IPS-20b (cell line): ENCODE measurements at regions not wholly inside any gene's neighbourhood (a gene's known extent, or its start where the extent isn't known, plus 50 kb on each side); places are given as distances from the start of the nearest gene placed in this dataset.

Experiments used
- H3K27ac ChIP-seq: one replicate; pipeline ENCODE4 v1.5.1; 2013; ENCODE audit warnings: low read length
- H3K27me3 ChIP-seq: 2 replicates; pipeline ENCODE4 v1.6.1; 2013; ENCODE audit warnings: mild to moderate bottlenecking, low read length, inconsistent platforms; ENCODE audit not compliant: insufficient read depth
- H3K36me3 ChIP-seq: 2 replicates; pipeline ENCODE4 v1.6.1; 2013; ENCODE audit warnings: low read depth, mild to moderate bottlenecking, inconsistent platforms, low read length, moderate library complexity; ENCODE audit not compliant: insufficient read depth
- H3K4me1 ChIP-seq: 2 replicates; pipeline ENCODE4 v1.6.1; 2013; ENCODE audit warnings: mild to moderate bottlenecking, control low read depth, inconsistent platforms, low read length, moderate library complexity; ENCODE audit not compliant: insufficient read depth
- H3K4me3 ChIP-seq: 2 replicates; pipeline ENCODE4 v1.5.1; 2013; ENCODE audit warnings: mild to moderate bottlenecking, low read length, inconsistent platforms
- H3K9ac ChIP-seq: 2 replicates; pipeline ENCODE4 v1.6.1; 2013; ENCODE audit warnings: low read depth, mild to moderate bottlenecking, inconsistent platforms, low read length, moderate library complexity
- H3K9me3 ChIP-seq: 2 replicates; pipeline ENCODE4 v1.6.1; 2013; ENCODE audit warnings: mild to moderate bottlenecking, low read depth, low read length, inconsistent platforms; ENCODE audit not compliant: insufficient read depth

GRCh38 chr3:7957024-7957423 is 544.6 kb upstream of the LMCD1 start:
- no peak overlapping the region for H3K4me3 ChIP-seq
- H3K27me3 ChIP-seq = no peaks in the 10 kb centered on the region
- no peaks in the 10 kb centered on the region for H3K36me3 ChIP-seq
- H3K9ac ChIP-seq = no peak overlapping the region
- H3K4me1 ChIP-seq = peaks cover 30% of the 10 kb centered on the region
- no peak overlapping the region for H3K27ac ChIP-seq
- peaks cover 3% of the 10 kb centered on the region; the same call in 1 of the 2 replicates for H3K9me3 ChIP-seq

- peaks cover 3% of the 10 kb centered on the region; the same call in 1 of the 2 replicates for H3K9me3 ChIP-seq
- H3K4me1 ChIP-seq = peaks cover 21% of the 10 kb centered on the region
- no peaks in the 10 kb centered on the region for H3K36me3 ChIP-seq
- no peak overlapping the region for H3K9ac ChIP-seq
- H3K4me3 ChIP-seq = no peak overlapping the region
- no peak overlapping the region for H3K27ac ChIP-seq
- H3K27me3 ChIP-seq = no peaks in the 10 kb centered on the region
Observed at GRCh38 chr3:7959094-7959493, 542.5 kb upstream of the LMCD1 start.

GRCh38 chr3:7960601-7961000 is 541.0 kb upstream of the LMCD1 start:
- Histone ChIP-seq H3K9me3 (peaks cover 3% of the 10 kb centered on the region; the same call in 1 of the 2 replicates), H3K9ac (no peak overlapping the region), H3K36me3 (no peaks in the 10 kb centered on the region), H3K4me1 (peaks cover 7% of the 10 kb centered on the region; the same call in 1 of the 2 replicates), H3K27ac (no peak overlapping the region), H3K27me3 (no peaks in the 10 kb centered on the region), H3K4me3 (no peak overlapping the region)

GRCh38 chr3:7962301-7962700 is 539.3 kb upstream of the LMCD1 start:
- H3K27me3 ChIP-seq = no peaks in the 10 kb centered on the region
- H3K9ac ChIP-seq = no peak overlapping the region
- peaks cover 3% of the 10 kb centered on the region; the same call in 1 of the 2 replicates for H3K9me3 ChIP-seq
- H3K4me3 ChIP-seq = no peak overlapping the region
- H3K4me1 ChIP-seq = no peaks in the 10 kb centered on the region
- no peak overlapping the region for H3K27ac ChIP-seq
- no peaks in the 10 kb centered on the region for H3K36me3 ChIP-seq

- H3K9ac ChIP-seq = no peak overlapping the region
- no peaks in the 10 kb centered on the region for H3K4me1 ChIP-seq
- peaks cover 3% of the 10 kb centered on the region; the same call in 1 of the 2 replicates for H3K9me3 ChIP-seq
- H3K27me3 ChIP-seq = no peaks in the 10 kb centered on the region
- no peaks in the 10 kb centered on the region for H3K36me3 ChIP-seq
- H3K27ac ChIP-seq = no peak overlapping the region
- H3K4me3 ChIP-seq = no peak overlapping the region
Observed at GRCh38 chr3:7964899-7965298, 536.7 kb upstream of the LMCD1 start.

DNA sequence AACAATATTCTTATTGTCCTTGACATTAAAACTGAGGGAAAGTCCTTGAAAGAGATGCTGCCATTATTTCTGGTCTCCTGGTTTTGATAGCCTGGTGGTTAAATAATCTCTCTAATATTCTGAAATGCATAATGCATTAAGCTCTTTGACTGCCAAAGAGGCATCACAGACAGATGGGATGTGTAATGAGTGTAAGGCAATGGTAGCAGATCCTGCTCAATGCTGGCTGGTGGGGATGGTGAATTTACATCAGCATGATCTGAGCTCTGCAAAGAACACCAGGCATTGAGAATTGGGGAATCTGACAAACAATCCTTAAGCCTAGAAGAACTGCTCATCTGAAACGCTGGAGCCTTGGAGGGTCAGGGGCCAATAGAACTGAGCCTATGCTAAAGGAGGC is 528.6 kb upstream of the LMCD1 start:
- no peak overlapping the region for H3K9ac ChIP-seq
- H3K36me3 ChIP-seq = no peaks in the 10 kb centered on the region
- H3K27ac ChIP-seq = no peak overlapping the region
- no peaks in the 10 kb centered on the region for H3K4me1 ChIP-seq
- no peaks in the 10 kb centered on the region for H3K27me3 ChIP-seq
- no peaks in the 10 kb centered on the region for H3K9me3 ChIP-seq
- no peak overlapping the region for H3K4me3 ChIP-seq

GRCh38 chr3:7977245-7978086 is 524.2 kb upstream of the LMCD1 start:
- no peaks in the 10 kb centered on the region for H3K36me3 ChIP-seq
- no peaks in the 10 kb centered on the region for H3K9me3 ChIP-seq
- H3K27me3 ChIP-seq = no peaks in the 10 kb centered on the region
- no peak overlapping the region for H3K9ac ChIP-seq
- no peak overlapping the region for H3K27ac ChIP-seq
- H3K4me3 ChIP-seq = no peak overlapping the region
- no peaks in the 10 kb centered on the region for H3K4me1 ChIP-seq

GRCh38 chr3:7978087-7978422 is 523.6 kb upstream of the LMCD1 start:
- Histone ChIP-seq H3K27ac (no peak overlapping the region), H3K4me1 (no peaks in the 10 kb centered on the region), H3K36me3 (no peaks in the 10 kb centered on the region), H3K4me3 (no peak overlapping the region), H3K27me3 (no peaks in the 10 kb centered on the region), H3K9me3 (no peaks in the 10 kb centered on the region), H3K9ac (no peak overlapping the region)

- H3K36me3 ChIP-seq = no peaks in the 10 kb centered on the region
- H3K4me3 ChIP-seq = no peak overlapping the region
- H3K9ac ChIP-seq = no peak overlapping the region
- H3K9me3 ChIP-seq = no peaks in the 10 kb centered on the region
- H3K27me3 ChIP-seq = no peaks in the 10 kb centered on the region
- H3K27ac ChIP-seq = no peak overlapping the region
- H3K4me1 ChIP-seq = no peaks in the 10 kb centered on the region
Observed at GRCh38 chr3:7982126-7982525, 519.5 kb upstream of the LMCD1 start.

DNA sequence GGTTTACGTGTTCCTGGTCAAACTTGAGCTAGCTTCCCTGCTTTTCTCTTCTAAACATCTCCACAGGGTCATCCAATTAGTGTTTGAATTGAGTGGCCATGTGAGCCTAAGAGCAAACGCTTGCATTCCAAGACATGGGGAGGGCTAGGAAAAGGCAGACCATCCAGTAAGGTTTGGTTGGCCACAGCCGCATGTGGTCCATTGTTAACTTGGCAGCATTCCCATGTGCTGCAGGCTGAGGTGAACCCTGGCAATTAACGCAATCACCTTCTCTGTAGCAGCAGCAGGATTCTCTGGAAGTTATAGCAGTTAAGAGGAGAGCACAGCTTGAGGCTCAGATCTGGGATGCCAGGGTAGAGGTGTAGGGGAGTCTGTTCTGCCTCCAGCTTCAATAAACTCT is 502.2 kb upstream of the LMCD1 start:
- Histone ChIP-seq H3K27ac (no peak overlapping the region), H3K36me3 (no peaks in the 10 kb centered on the region), H3K4me1 (no peaks in the 10 kb centered on the region), H3K9ac (no peak overlapping the region), H3K4me3 (no peak overlapping the region), H3K27me3 (no peaks in the 10 kb centered on the region), H3K9me3 (no peaks in the 10 kb centered on the region)

- no peaks in the 10 kb centered on the region for H3K27me3 ChIP-seq
- no peaks in the 10 kb centered on the region for H3K36me3 ChIP-seq
- H3K27ac ChIP-seq = no peak overlapping the region
- no peaks in the 10 kb centered on the region for H3K4me1 ChIP-seq
- no peak overlapping the region for H3K9ac ChIP-seq
- no peak overlapping the region for H3K4me3 ChIP-seq
- H3K9me3 ChIP-seq = no peaks in the 10 kb centered on the region
Observed at GRCh38 chr3:8001307-8001706, 500.3 kb upstream of the LMCD1 start.

DNA sequence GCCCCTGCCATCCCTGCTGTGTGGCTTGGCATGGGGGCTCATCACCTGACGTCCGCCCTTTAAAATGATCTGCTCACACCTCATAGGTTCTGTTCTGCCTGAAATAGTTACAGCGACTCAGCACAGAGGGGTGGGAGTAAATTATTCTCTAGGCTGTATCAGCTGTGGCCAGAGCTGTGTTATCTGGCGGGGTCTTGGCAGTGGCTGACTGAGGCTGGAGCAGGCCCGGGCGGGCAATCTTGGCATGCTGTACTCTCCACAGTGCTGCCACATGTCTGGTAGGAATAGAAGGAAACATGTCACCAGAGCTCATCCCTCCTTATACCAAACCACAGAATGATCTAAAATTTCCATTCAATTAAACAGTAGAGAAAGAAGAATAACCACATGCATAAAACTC is 499.9 kb upstream of the LMCD1 start:
- H3K4me1 ChIP-seq = no peaks in the 10 kb centered on the region

More for the DNA sequence above, 499.9 kb upstream of the LMCD1 start:
- Histone ChIP-seq H3K27me3 (no peaks in the 10 kb centered on the region), H3K4me3 (no peak overlapping the region), H3K36me3 (no peaks in the 10 kb centered on the region), H3K27ac (no peak overlapping the region), H3K9me3 (no peaks in the 10 kb centered on the region), H3K9ac (no peak overlapping the region)
